Right lobe of liver (tissue), 6 donors: ENCODE measurements at regions not wholly inside any gene's neighbourhood (a gene's known extent, or its start where the extent isn't known, plus 50 kb on each side); places are given as distances from the start of the nearest gene placed in this dataset.

ENCODE experiments used
- ATAC-seq, 4 donors: fragments of 200-7000 bp; cut with Tn5 transposase; one replicate each; pipeline ENCODE4 v1.9.1; 2020; ENCODE audit warnings: mild to moderate bottlenecking in 4 of 4, moderate library complexity in 4 of 4
- DNase-seq, 3 donors: peaks; one replicate each; pipeline ENCODE4 v3.0.0-alpha.2; 2020
- H3K27ac ChIP-seq, 3 donors: fragments of 200-600 bp; one replicate each; pipeline ENCODE4 v1.8.0; 2022
- H3K27me3 ChIP-seq, 2 donors: fragments of 200-600 bp; one replicate each; pipeline ENCODE4 v1.8.0; 2022
- H3K36me3 ChIP-seq, 4 donors: fragments of 200-600 bp; sonication (generic) in 1 of 4; one replicate each; pipeline versions ENCODE4 v1.5.1 to v1.8.0; 2017 to 2022; ENCODE audit warnings: control low read depth in 1 of 4
- H3K4me1 ChIP-seq, 4 donors: fragments of 200-600 bp; sonication (generic) in 1 of 4; one replicate each; pipeline versions ENCODE4 v1.5.1 to v1.8.0; 2017 to 2022; ENCODE audit warnings: control low read depth in 1 of 4
- H3K4me3 ChIP-seq, 3 donors: fragments of 200-600 bp; one replicate each; pipeline ENCODE4 v1.8.0; 2022
- H3K9me3 ChIP-seq, 4 donors: fragments of 200-600 bp; sonication (generic) in 1 of 4; one replicate each; pipeline versions ENCODE4 v1.5.1 to v1.8.0; 2017 to 2022; ENCODE audit warnings: control low read depth in 1 of 4
- POLR2A ChIP-seq: fragments of 450-650 bp; IDR thresholded peaks from one replicate; pipeline ENCODE4 v1.6.1; 2017; ENCODE audit warnings: antibody characterized with exemption, mild to moderate bottlenecking
- WGBS: methylation state at CpG from one replicate; pipeline ENCODE4 v1.1.6; 2018; ENCODE audit warnings: low coverage, low lambda C conversion rate; ENCODE audit not compliant: insufficient coverage; ENCODE audit errors: missing lambda C conversion rate; 5-methylcytosine and 5-hydroxymethylcytosine counted together
- intact Hi-C, 2 donors: fragments of 100-400 bp; cut with DNase I; formaldehyde crosslinking; loops; one replicate each; pipeline versions ENCODE4 v1.11.2 to v1.14.1; 2022
- TF ChIP-seq, protein P1 (sequence below), 4 donors: fragments of 200-600 bp in 3 of 4; fragments of 450-650 bp in 1 of 4; IDR thresholded peaks; one replicate each; pipeline versions ENCODE4 v1.5.1 to v1.8.0; 2016 to 2022; ENCODE audit warnings: antibody characterized with exemption in 4 of 4, mild to moderate bottlenecking in 2 of 4
- donor health status: DM: no; HTN: yes; CAD: no.
- donor health status: DM: no; HTN: no; CAD: no.
- donor health status: DM: no; HTN: no; CAD: no.
- donor health status: DM: no; HTN: yes; CAD: no.
- donor health status: DM: no; HTN: yes; CAD: no.

DNA sequence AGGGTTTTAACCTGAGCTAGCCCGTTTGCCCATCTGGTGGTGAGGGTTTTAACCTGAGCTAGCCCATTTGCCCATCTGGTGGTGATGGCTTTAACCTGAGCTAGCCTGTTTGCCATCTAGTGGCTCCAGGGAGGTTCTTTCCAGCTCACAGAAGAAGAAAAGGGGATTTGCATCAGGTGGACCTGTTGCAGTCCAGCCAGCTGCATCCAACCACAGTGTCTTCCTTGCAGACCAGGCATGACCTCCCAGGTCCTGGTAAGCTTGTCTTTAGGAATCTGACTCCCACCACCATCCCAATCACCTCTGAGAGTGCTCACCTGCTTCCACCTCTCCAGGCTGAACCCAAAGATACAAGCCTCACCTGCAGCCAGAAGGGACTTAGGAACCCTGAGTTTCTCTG is 62.4 kb upstream of the EMX2 start:
- Histone ChIP-seq H3K4me3 (no peak overlapping the region), H3K36me3 (no peaks in the 10 kb centered on the region), H3K4me1 (no peaks in the 10 kb centered on the region), H3K27ac (no peak overlapping the region), H3K27me3 (no peaks in the 10 kb centered on the region), H3K9me3 (no peaks in the 10 kb centered on the region)
- TF ChIP-seq, protein P1, sequence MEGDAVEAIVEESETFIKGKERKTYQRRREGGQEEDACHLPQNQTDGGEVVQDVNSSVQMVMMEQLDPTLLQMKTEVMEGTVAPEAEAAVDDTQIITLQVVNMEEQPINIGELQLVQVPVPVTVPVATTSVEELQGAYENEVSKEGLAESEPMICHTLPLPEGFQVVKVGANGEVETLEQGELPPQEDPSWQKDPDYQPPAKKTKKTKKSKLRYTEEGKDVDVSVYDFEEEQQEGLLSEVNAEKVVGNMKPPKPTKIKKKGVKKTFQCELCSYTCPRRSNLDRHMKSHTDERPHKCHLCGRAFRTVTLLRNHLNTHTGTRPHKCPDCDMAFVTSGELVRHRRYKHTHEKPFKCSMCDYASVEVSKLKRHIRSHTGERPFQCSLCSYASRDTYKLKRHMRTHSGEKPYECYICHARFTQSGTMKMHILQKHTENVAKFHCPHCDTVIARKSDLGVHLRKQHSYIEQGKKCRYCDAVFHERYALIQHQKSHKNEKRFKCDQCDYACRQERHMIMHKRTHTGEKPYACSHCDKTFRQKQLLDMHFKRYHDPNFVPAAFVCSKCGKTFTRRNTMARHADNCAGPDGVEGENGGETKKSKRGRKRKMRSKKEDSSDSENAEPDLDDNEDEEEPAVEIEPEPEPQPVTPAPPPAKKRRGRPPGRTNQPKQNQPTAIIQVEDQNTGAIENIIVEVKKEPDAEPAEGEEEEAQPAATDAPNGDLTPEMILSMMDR (IDR thresholded peaks at IDR 0.05), result no peak
- no peak for TF ChIP-seq POLR2A
- no CpG with 5 or more reads among the region's 1 CpG for WGBS
- ATAC-seq, result no peak
- intact Hi-C loops, result loop anchor here in 1 of 2 donors (10.0 kb wide), 1 partner anchor 255 kb away; no protein-coding TSS in a partner anchor
- no peak for DNase-seq

DNA sequence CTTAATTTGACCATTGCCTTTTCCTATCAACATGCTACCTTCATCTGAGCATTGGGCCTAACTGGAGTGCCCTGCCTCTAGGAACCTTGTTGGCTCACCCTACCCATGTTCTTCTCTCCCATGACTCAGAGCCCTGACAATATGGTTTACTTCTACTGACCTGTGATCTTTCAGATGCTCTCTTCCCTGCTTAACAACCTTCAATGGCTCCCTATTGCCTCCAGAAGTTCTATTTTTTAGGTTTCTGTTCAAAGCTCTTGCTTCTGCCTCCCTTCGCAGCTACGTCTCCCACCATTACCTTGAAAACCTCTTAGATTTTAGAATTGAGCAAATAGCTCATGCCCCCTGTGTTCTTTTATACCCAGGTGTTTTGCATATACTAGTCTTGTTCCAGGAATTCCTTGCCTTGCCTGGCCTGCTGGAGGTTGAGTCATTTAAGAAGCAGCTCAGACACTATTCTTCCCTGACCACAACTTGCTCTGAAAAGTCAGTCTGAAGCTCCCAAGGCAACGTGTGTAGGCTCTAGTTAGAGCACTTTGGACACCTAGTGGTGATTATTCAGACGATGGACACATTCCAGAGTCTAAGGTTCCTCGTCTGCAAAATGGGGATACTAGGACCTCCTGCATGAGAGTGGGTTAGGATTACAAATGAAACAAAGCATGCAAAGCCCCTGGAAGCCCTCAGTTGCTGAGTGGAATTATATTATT is 64.4 kb upstream of the EMX2 start:
- no peaks in the 10 kb centered on the region for H3K4me1 ChIP-seq
- no peaks in the 10 kb centered on the region for H3K36me3 ChIP-seq
- no peak for TF ChIP-seq POLR2A
- TF ChIP-seq, protein P1 (IDR thresholded peaks at IDR 0.05), result peak; percentile 24 to 43 (median 28)
- no peak for DNase-seq
- H3K9me3 ChIP-seq, result no peaks in the 10 kb centered on the region
- no peak overlapping the region for H3K27ac ChIP-seq
- no peaks in the 10 kb centered on the region for H3K27me3 ChIP-seq
- ATAC-seq, result peak; percentile 51 to 75 (median 66)
- WGBS, result 40% methylated on average over 5 of the region's 5 CpGs
- no peak overlapping the region for H3K4me3 ChIP-seq
- intact Hi-C loops, result no loop called here

DNA sequence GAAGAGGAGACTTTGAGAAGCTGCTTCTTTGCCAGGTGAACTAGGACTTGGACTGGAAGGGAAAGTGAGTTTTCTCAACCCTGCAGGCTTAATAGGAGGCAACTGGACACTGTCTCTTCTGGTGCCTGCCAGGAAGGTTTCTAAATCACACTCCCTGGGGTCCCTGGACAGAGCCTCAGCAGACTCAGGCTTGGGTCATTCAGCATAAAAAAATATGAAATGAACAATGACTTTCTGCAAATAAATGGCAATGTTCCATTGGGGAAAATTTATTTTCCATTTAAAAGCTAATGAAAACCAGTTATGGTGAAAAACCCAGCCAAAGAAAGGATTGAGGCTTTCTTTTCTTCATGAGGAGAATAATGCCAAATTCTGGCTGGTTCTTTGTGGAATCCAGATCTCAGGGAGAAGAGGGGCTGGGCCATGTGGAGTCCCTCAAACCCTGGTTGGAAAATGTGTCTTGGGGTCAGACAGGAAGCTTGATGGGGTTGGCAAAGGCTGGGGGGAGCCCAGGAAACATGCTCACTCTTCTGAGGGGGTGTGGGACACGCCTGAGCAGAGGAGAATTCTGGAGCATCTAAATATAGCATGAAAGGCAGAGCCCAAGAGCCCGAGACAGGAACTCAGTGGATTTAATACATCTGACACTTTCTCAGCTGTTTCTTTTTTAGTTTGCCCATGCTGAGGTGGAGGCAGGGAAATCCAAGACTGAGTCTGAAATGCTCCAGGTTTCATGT is 65.2 kb upstream of the EMX2 start:
- intact Hi-C loops, result no loop called here
- 69% methylated on average over 2 of the region's 2 CpGs for WGBS
- H3K4me3 ChIP-seq, result no peak overlapping the region
- H3K27ac ChIP-seq, result no peak overlapping the region
- DNase-seq, result no peak
- H3K36me3 ChIP-seq, result no peaks in the 10 kb centered on the region
- TF ChIP-seq POLR2A, result no peak
- TF ChIP-seq, protein P1 (IDR thresholded peaks at IDR 0.05), result no peak
- ATAC-seq, result no peak
- no peaks in the 10 kb centered on the region for H3K4me1 ChIP-seq
- H3K9me3 ChIP-seq, result no peaks in the 10 kb centered on the region
- H3K27me3 ChIP-seq, result no peaks in the 10 kb centered on the region

DNA sequence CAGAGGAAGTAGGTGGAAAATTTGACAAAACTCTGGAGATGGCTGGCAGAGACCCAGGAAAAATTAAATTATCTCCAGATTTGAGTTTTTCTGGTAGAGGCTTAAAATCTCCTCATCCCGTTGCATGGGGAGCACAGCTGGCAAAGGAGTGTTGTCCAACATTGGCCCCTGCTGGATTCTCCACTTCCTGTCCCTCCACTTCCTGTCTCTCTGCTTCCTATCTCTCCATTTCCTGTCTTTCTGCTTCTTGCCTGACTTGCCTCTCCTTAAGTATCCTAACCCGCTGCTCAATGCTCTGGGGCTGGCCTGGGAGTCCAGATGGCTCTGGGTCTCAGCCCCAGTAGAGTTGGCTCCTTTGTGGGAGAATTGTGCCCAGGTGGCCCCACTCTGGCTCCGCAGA is 65.8 kb upstream of the EMX2 start:
- H3K4me3 ChIP-seq, result no peak overlapping the region
- DNase-seq, result no peak
- no peaks in the 10 kb centered on the region for H3K9me3 ChIP-seq
- WGBS, result 73% methylated on average over 2 of the region's 3 CpGs
- intact Hi-C loops, result no loop called here
- no peaks in the 10 kb centered on the region for H3K27me3 ChIP-seq
- no peak for ATAC-seq
- no peak overlapping the region for H3K27ac ChIP-seq
- TF ChIP-seq POLR2A, result no peak
- TF ChIP-seq, protein P1 (IDR thresholded peaks at IDR 0.05), result no peak
- H3K36me3 ChIP-seq, result no peaks in the 10 kb centered on the region
- H3K4me1 ChIP-seq, result no peaks in the 10 kb centered on the region
